Spinal cord (tissue), 9 donors: ENCODE measurements at regions not wholly inside any gene's neighbourhood (a gene's known extent, or its start where the extent isn't known, plus 50 kb on each side); places are given as distances from the start of the nearest gene placed in this dataset.
"Not testable (repeated sequence)": the region's sequence is repeated elsewhere in the genome, so short reads cannot be mapped to it uniquely, and the experiment has no call there.

Source experiments
- DNase-seq, 6 donors: peaks; one replicate each; pipeline versions ENCODE4 v3.0.0 to v3.0.0-alpha.2; 2013 to 2015; ENCODE audit warnings: low spot score in 6 of 6, low read depth in 4 of 6
- H3K27ac ChIP-seq: one replicate; pipeline ENCODE4 v1.5.1; 2013; ENCODE audit warnings: low read depth, low read length, control low read depth
- H3K27me3 ChIP-seq: one replicate; pipeline ENCODE4 v1.6.1; 2013; ENCODE audit warnings: low read length; ENCODE audit not compliant: control insufficient read depth, insufficient read depth
- H3K36me3 ChIP-seq: one replicate; pipeline ENCODE4 v1.6.1; 2013; ENCODE audit warnings: low read length; ENCODE audit not compliant: control insufficient read depth, insufficient read depth
- H3K4me1 ChIP-seq: one replicate; pipeline ENCODE4 v1.6.1; 2013; ENCODE audit warnings: low read length; ENCODE audit not compliant: control insufficient read depth, insufficient read depth
- H3K4me3 ChIP-seq: one replicate; pipeline ENCODE4 v1.5.1; 2013; ENCODE audit warnings: low read depth, low read length, control low read depth
- H3K9me3 ChIP-seq: one replicate; pipeline ENCODE4 v1.6.1; 2013; ENCODE audit warnings: low read length; ENCODE audit not compliant: control insufficient read depth, insufficient read depth
- WGBS: methylation state at CpG from one replicate; pipeline ENCODE4 v1.1.5; 2013; ENCODE audit warnings: missing lambda C conversion rate; ENCODE audit not compliant: insufficient coverage; 5-methylcytosine and 5-hydroxymethylcytosine counted together
- donor health status: healthy.

GRCh38 chr15:70587896-70588567 lies 175.3 kb downstream of the UACA start:
- Histone ChIP-seq H3K36me3 (no peaks in the 10 kb centered on the region), H3K4me1 (peaks cover 11% of the 10 kb centered on the region), H3K4me3 (no peak overlapping the region), H3K9me3 (peaks cover 2% of the 10 kb centered on the region), H3K27me3 (peaks cover 13% of the 10 kb centered on the region), H3K27ac (no peak overlapping the region)
- no peak for DNase-seq
- WGBS = 90% methylated on average over 8 of the region's 10 CpGs

- peaks cover 11% of the 10 kb centered on the region for H3K4me1 ChIP-seq
- H3K27ac ChIP-seq, DNase-seq, H3K36me3 ChIP-seq, H3K9me3 ChIP-seq, H3K4me3 ChIP-seq: not testable (repeated sequence)
- H3K27me3 ChIP-seq = peaks cover 13% of the 10 kb centered on the region
- WGBS = 95% methylated on average over 33 of the region's 40 CpGs
Observed at GRCh38 chr15:70587012-70587634, 176.2 kb downstream of the UACA start.

GRCh38 chr15:70586241-70586640 lies 177.1 kb downstream of the UACA start:
- Histone ChIP-seq H3K4me3 (no peak overlapping the region), H3K27me3 (peaks cover 13% of the 10 kb centered on the region), H3K4me1 (peaks cover 11% of the 10 kb centered on the region), H3K36me3 (no peaks in the 10 kb centered on the region), H3K27ac (no peak overlapping the region), H3K9me3 (peaks cover 2% of the 10 kb centered on the region)
- WGBS = 88% methylated on average over 18 of the region's 24 CpGs
- DNase-seq = no peak

- Histone ChIP-seq H3K27ac (no peak overlapping the region), H3K4me3 (no peak overlapping the region), H3K36me3 (no peaks in the 10 kb centered on the region), H3K27me3 (peaks cover 13% of the 10 kb centered on the region), H3K9me3 (peaks cover 2% of the 10 kb centered on the region), H3K4me1 (peaks cover 11% of the 10 kb centered on the region)
- WGBS = 45% methylated on average over 7 of the region's 10 CpGs
- DNase-seq = no peak
Observed at GRCh38 chr15:70585707-70586034, 177.7 kb downstream of the UACA start.

- H3K4me1 ChIP-seq = peaks cover 11% of the 10 kb centered on the region
- peak in 2 of 6 donors; percentile 39 to 64 for DNase-seq
- H3K36me3 ChIP-seq = no peaks in the 10 kb centered on the region
- 7% methylated on average over 55 of the region's 64 CpGs for WGBS
- H3K9me3 ChIP-seq = peaks cover 2% of the 10 kb centered on the region
- H3K27me3 ChIP-seq = peaks cover 13% of the 10 kb centered on the region
- H3K4me3 ChIP-seq = peak overlapping the region; percentile 31
- H3K27ac ChIP-seq = no peak overlapping the region
Observed at GRCh38 chr15:70584838-70585706, 178.3 kb downstream of the UACA start.

GRCh38 chr15:70584441-70584837 lies 178.9 kb downstream of the UACA start:
- no peak overlapping the region for H3K27ac ChIP-seq
- H3K36me3 ChIP-seq = no peaks in the 10 kb centered on the region
- DNase-seq = no peak
- peaks cover 11% of the 10 kb centered on the region for H3K4me1 ChIP-seq
- no CpG with 5 or more reads among the region's 4 CpGs for WGBS
- no peak overlapping the region for H3K4me3 ChIP-seq
- peaks cover 13% of the 10 kb centered on the region for H3K27me3 ChIP-seq
- peaks cover 2% of the 10 kb centered on the region for H3K9me3 ChIP-seq

GRCh38 chr15:70583006-70583405 lies 180.4 kb downstream of the UACA start:
- DNase-seq = no peak
- Histone ChIP-seq H3K36me3 (no peaks in the 10 kb centered on the region), H3K4me1 (peaks cover 11% of the 10 kb centered on the region), H3K9me3 (peaks cover 2% of the 10 kb centered on the region), H3K4me3 (no peak overlapping the region), H3K27me3 (peaks cover 13% of the 10 kb centered on the region), H3K27ac (no peak overlapping the region)
- WGBS = 77% methylated on average over 3 of the region's 4 CpGs

- WGBS = 41% methylated on average over 4 of the region's 5 CpGs
- no peak overlapping the region for H3K27ac ChIP-seq
Observed at GRCh38 chr15:70582143-70582945, 181.0 kb downstream of the UACA start.

GRCh38 chr15:70580958-70581357 lies 182.4 kb downstream of the UACA start:
- WGBS = no CpG with 5 or more reads among the region's 6 CpGs
- Histone ChIP-seq H3K36me3 (no peaks in the 10 kb centered on the region), H3K4me3 (no peak overlapping the region), H3K27ac (no peak overlapping the region), H3K4me1 (peaks cover 11% of the 10 kb centered on the region), H3K9me3 (no peaks in the 10 kb centered on the region), H3K27me3 (peaks cover 13% of the 10 kb centered on the region)
- no peak for DNase-seq

More at GRCh38 chr15:70582143-70582945, 181.0 kb downstream of the UACA start:
- DNase-seq = peak in 2 of 6 donors; percentile 51 to 59
- H3K4me3 ChIP-seq = no peak overlapping the region
- H3K36me3 ChIP-seq = no peaks in the 10 kb centered on the region
- H3K4me1 ChIP-seq = peaks cover 11% of the 10 kb centered on the region
- H3K27me3 ChIP-seq = peaks cover 13% of the 10 kb centered on the region
- peaks cover 2% of the 10 kb centered on the region for H3K9me3 ChIP-seq
